ENCODE measurements at regions not wholly inside any gene's neighbourhood (a gene's known extent, or its start where the extent isn't known, plus 50 kb on each side); places are given as distances from the start of the nearest gene placed in this dataset.
A peak's percentile ranks its signal among the peaks of the same experiment; 100 is the strongest.
"Not testable (repeated sequence)": the region's sequence is repeated elsewhere in the genome, so short reads cannot be mapped to it uniquely, and the experiment has no call there.

- DNase-seq (ENCODE audit: low read depth) = no peak
Measured at GRCh38 chr5:154702477-154702876, 52.7 kb upstream of the LARP1 start.

- not testable (repeated sequence) for DNase-seq (ENCODE audit: low read depth)
Measured at GRCh38 chr5:154701725-154702124, 53.5 kb upstream of the LARP1 start.

- no peak for DNase-seq (ENCODE audit: low read depth)
Measured at GRCh38 chr5:154701181-154701580, 54.0 kb upstream of the LARP1 start.

GRCh38 chr5:154700289-154700928 is 54.8 kb upstream of the LARP1 start:
- not testable (repeated sequence) for DNase-seq (ENCODE audit: low read depth)

GRCh38 chr5:154698763-154699162 is 56.4 kb upstream of the LARP1 start:
- no peak for DNase-seq (ENCODE audit: low read depth)

- DNase-seq (ENCODE audit: low read depth) = no peak
Measured at GRCh38 chr5:154697371-154697770, 57.8 kb upstream of the LARP1 start.

GRCh38 chr5:154696891-154697290 is 58.3 kb upstream of the LARP1 start:
- DNase-seq (ENCODE audit: low read depth) = no peak

- DNase-seq (ENCODE audit: low read depth) = no peak
Measured at GRCh38 chr5:154694159-154694558, 61.0 kb upstream of the LARP1 start.

GRCh38 chr5:154690488-154690887 is 64.7 kb upstream of the LARP1 start:
- DNase-seq (ENCODE audit: low read depth) = no peak

GRCh38 chr5:154686490-154686889 is 68.7 kb upstream of the LARP1 start:
- no peak for DNase-seq (ENCODE audit: low read depth)

- DNase-seq (ENCODE audit: low read depth) = no peak
Measured at GRCh38 chr5:154683101-154683880, 71.9 kb upstream of the LARP1 start.

- DNase-seq (ENCODE audit: low read depth) = no peak
Measured at GRCh38 chr5:154679501-154679900, 75.7 kb upstream of the LARP1 start.

GRCh38 chr5:154677921-154678320 is 77.3 kb upstream of the LARP1 start:
- DNase-seq (ENCODE audit: low read depth) = no peak

- no peak for DNase-seq (ENCODE audit: low read depth)
Measured at GRCh38 chr5:154676508-154676907, 78.7 kb upstream of the LARP1 start.

- DNase-seq (ENCODE audit: low read depth) = no peak
Measured at GRCh38 chr5:154674029-154674428, 81.1 kb upstream of the LARP1 start.

GRCh38 chr5:154673506-154673905 is 81.7 kb upstream of the LARP1 start:
- DNase-seq (ENCODE audit: low read depth) = no peak

GRCh38 chr5:154669913-154670312 is 85.3 kb upstream of the LARP1 start:
- DNase-seq (ENCODE audit: low read depth) = not testable (repeated sequence)

- DNase-seq (ENCODE audit: low read depth) = no peak
Measured at GRCh38 chr5:154669402-154669801, 85.8 kb upstream of the LARP1 start.

GRCh38 chr5:154664869-154665268 is 90.3 kb upstream of the LARP1 start:
- no peak for DNase-seq (ENCODE audit: low read depth)

- no peak for DNase-seq (ENCODE audit: low read depth)
Measured at GRCh38 chr5:154663424-154663823, 91.8 kb upstream of the LARP1 start.

- peak; percentile 29 for DNase-seq (ENCODE audit: low read depth)
Measured at GRCh38 chr5:154654486-154655371, 100.4 kb upstream of the LARP1 start.

- DNase-seq (ENCODE audit: low read depth) = peak; percentile 95
Measured at GRCh38 chr5:154653764-154654485, 101.3 kb upstream of the LARP1 start.
